OCI-LY3 (cell line): ENCODE measurements at regions not wholly inside any gene's neighbourhood (a gene's known extent, or its start where the extent isn't known, plus 50 kb on each side); places are given as distances from the start of the nearest gene placed in this dataset.

Experiments
- CTCF ChIP-seq: fragments of 200-600, 300-600 bp; sonication (generic); IDR thresholded peaks from 2 replicates; pipeline ENCODE4 v1.5.1; 2014; ENCODE audit warnings: antibody characterized with exemption, low read length, low read depth
- EZH2phosphoT487 ChIP-seq: fragments of 200-600 bp; shearing (Covaris generic); IDR thresholded peaks from 2 replicates; pipeline ENCODE4 v1.6.1; 2018; ENCODE audit warnings: antibody characterized with exemption, mixed run types, low read depth

GRCh38 chr3:167106456-167106855, 273.6 kb downstream of the ZBBX start:
- TF ChIP-seq CTCF (no peak), EZH2phosphoT487 (no peak)
